H9 (cell line): ENCODE measurements at regions not wholly inside any gene's neighbourhood (a gene's known extent, or its start where the extent isn't known, plus 50 kb on each side); places are given as distances from the start of the nearest gene placed in this dataset.

ENCODE experiments used
- DNase-seq: peaks from one replicate; pipeline ENCODE4 v3.0.0-alpha.2; 2017
- H2AFZ ChIP-seq: one replicate; pipeline ENCODE4 v1.6.1; 2013; ENCODE audit warnings: mild to moderate bottlenecking, low read length, control low read depth, moderate library complexity
- H2AK5ac ChIP-seq: 2 replicates; pipeline ENCODE4 v1.6.1; 2013; ENCODE audit warnings: low read length, control low read depth, mixed read lengths; ENCODE audit not compliant: insufficient read length
- H2BK120ac ChIP-seq: one replicate; pipeline ENCODE4 v1.6.1; 2013; ENCODE audit warnings: low read depth, mild to moderate bottlenecking, low read length, control low read depth, inconsistent platforms; ENCODE audit not compliant: poor library complexity, severe bottlenecking
- H2BK12ac ChIP-seq: 2 replicates; pipeline ENCODE4 v1.6.1; 2013; ENCODE audit warnings: low read length, control low read depth, mixed read lengths, low read depth; ENCODE audit not compliant: insufficient read length
- H2BK15ac ChIP-seq: 2 replicates; pipeline ENCODE4 v1.6.1; 2013; ENCODE audit warnings: low read depth, low read length, control low read depth
- H2BK20ac ChIP-seq: one replicate; pipeline ENCODE4 v1.6.1; 2013; ENCODE audit warnings: low read depth, mild to moderate bottlenecking, low read length, control low read depth, inconsistent platforms; ENCODE audit not compliant: poor library complexity, severe bottlenecking
- H2BK5ac ChIP-seq: 2 replicates; pipeline ENCODE4 v1.6.1; 2013; ENCODE audit warnings: low read length, control low read depth, mixed read lengths; ENCODE audit not compliant: insufficient read length
- H3K14ac ChIP-seq: 2 replicates; pipeline ENCODE4 v1.6.1; 2013; ENCODE audit warnings: low read length, control low read depth; ENCODE audit not compliant: insufficient read depth
- H3K18ac ChIP-seq: 2 replicates; pipeline ENCODE4 v1.6.1; 2013; ENCODE audit warnings: low read depth, mild to moderate bottlenecking, mixed read lengths, low read length, control low read depth; ENCODE audit not compliant: insufficient read length
- H3K23ac ChIP-seq: 2 replicates; pipeline ENCODE4 v1.6.1; 2013; ENCODE audit warnings: low read length, control low read depth, mixed read lengths, low read depth; ENCODE audit not compliant: insufficient read length
- H3K23me2 ChIP-seq: 2 replicates; pipeline ENCODE4 v1.6.1; 2013; ENCODE audit warnings: low read depth, mild to moderate bottlenecking, mixed read lengths, low read length, control low read depth; ENCODE audit not compliant: insufficient read length, poor library complexity, severe bottlenecking
- H3K27ac ChIP-seq: 2 replicates; pipeline ENCODE4 v1.5.1; 2013; ENCODE audit warnings: low read length, control low read depth, mixed read lengths, low read depth; ENCODE audit not compliant: insufficient read length
- H3K27me3 ChIP-seq: 2 replicates; pipeline ENCODE4 v1.6.1; 2013; ENCODE audit warnings: low read length, control low read depth, inconsistent platforms; ENCODE audit not compliant: insufficient read depth
- H3K4ac ChIP-seq: 2 replicates; pipeline ENCODE4 v1.6.1; 2013; ENCODE audit warnings: low read depth, mild to moderate bottlenecking, control low read depth, inconsistent platforms, low read length, moderate library complexity
- H3K4me1 ChIP-seq: 2 replicates; pipeline ENCODE4 v1.6.1; 2013; ENCODE audit warnings: low read length, control low read depth, inconsistent platforms; ENCODE audit not compliant: insufficient read depth
- H3K4me2 ChIP-seq: 2 replicates; pipeline ENCODE4 v1.6.1; 2013; ENCODE audit warnings: low read length, control low read depth, mixed read lengths; ENCODE audit not compliant: insufficient read length, insufficient read depth
- H3K56ac ChIP-seq: 2 replicates; pipeline ENCODE4 v1.6.1; 2013; ENCODE audit warnings: low read depth, mild to moderate bottlenecking, mixed read lengths, low read length, control low read depth; ENCODE audit not compliant: insufficient read length
- H3K79me1 ChIP-seq: 2 replicates; pipeline ENCODE4 v1.6.1; 2013; ENCODE audit warnings: low read depth, mild to moderate bottlenecking, moderate library complexity, low read length, control low read depth, inconsistent platforms; ENCODE audit not compliant: insufficient read depth, poor library complexity, severe bottlenecking
- H3K79me2 ChIP-seq: 2 replicates; pipeline ENCODE4 v1.6.1; 2013; ENCODE audit warnings: low read length, control low read depth, inconsistent platforms; ENCODE audit not compliant: insufficient read depth
- H3K9ac ChIP-seq: 2 replicates; pipeline ENCODE4 v1.6.1; 2013; ENCODE audit warnings: low read length, control low read depth, mixed read lengths; ENCODE audit not compliant: insufficient read length; ENCODE audit errors: extremely low read depth
- H3K9me3 ChIP-seq: one replicate; pipeline ENCODE4 v1.6.1; 2013; ENCODE audit warnings: low read depth, low read length, inconsistent platforms; ENCODE audit not compliant: control insufficient read depth
- H3T11ph ChIP-seq: one replicate; pipeline ENCODE4 v1.6.1; 2013; ENCODE audit warnings: mild to moderate bottlenecking, low read length, control low read depth, inconsistent platforms
- H4K20me1 ChIP-seq: one replicate; pipeline ENCODE4 v1.6.1; 2013; ENCODE audit not compliant: control insufficient read depth, insufficient read length, insufficient read depth
- H4K5ac ChIP-seq: 2 replicates; pipeline ENCODE4 v1.6.1; 2013; ENCODE audit warnings: low read depth, mild to moderate bottlenecking, mixed read lengths, low read length, control low read depth; ENCODE audit not compliant: insufficient read length
- H4K8ac ChIP-seq: replicated peaks from 2 replicates; pipeline ENCODE4 v1.6.1; 2013; ENCODE audit warnings: low read length, control low read depth, mixed read lengths, low read depth; ENCODE audit not compliant: insufficient read length
- H4K91ac ChIP-seq: 2 replicates; pipeline ENCODE4 v1.6.1; 2013; ENCODE audit warnings: low read depth, mild to moderate bottlenecking, moderate library complexity, mixed read lengths, low read length, control low read depth; ENCODE audit not compliant: insufficient read length
- H3K27ac Mint-ChIP-seq, 3 experiments: 2 replicates in 2 of 3; 3 replicates in 1 of 3; pipeline ENCODE4 v1.8.0; 2020 to 2021; ENCODE audit warnings: mixed read lengths in 3 of 3, mild to moderate bottlenecking in 1 of 3, moderate library complexity in 1 of 3
- H3K27me3 Mint-ChIP-seq: 2 replicates; pipeline ENCODE4 v1.8.0; 2021; ENCODE audit warnings: low read depth, mild to moderate bottlenecking, moderate library complexity, mixed read lengths
- H3K36me3 Mint-ChIP-seq, 3 experiments: 2 replicates in 2 of 3; 3 replicates in 1 of 3; pipeline ENCODE4 v1.8.0; 2020 to 2021; ENCODE audit warnings: low read depth in 3 of 3, mixed read lengths in 3 of 3; ENCODE audit not compliant: insufficient read depth in 1 of 3
- H3K4me1 Mint-ChIP-seq, 2 experiments: 2 replicates each; pipeline ENCODE4 v1.8.0; 2020; ENCODE audit warnings: mixed read lengths in 2 of 2
- H3K4me3 Mint-ChIP-seq, 2 experiments: 2 replicates in 1 of 2; 3 replicates in 1 of 2; pipeline ENCODE4 v1.8.0; 2020 to 2021; ENCODE audit warnings: mild to moderate bottlenecking in 2 of 2, mixed read lengths in 2 of 2, moderate library complexity in 1 of 2
- H3K9me3 Mint-ChIP-seq, 2 experiments: 2 replicates in 1 of 2; 3 replicates in 1 of 2; pipeline ENCODE4 v1.8.0; 2020; ENCODE audit warnings: mild to moderate bottlenecking in 2 of 2, mixed read lengths in 2 of 2, moderate library complexity in 1 of 2
- CTCF ChIP-seq: fragments of 200-600 bp; sonication (generic); conservative IDR thresholded peaks from 3 replicates; pipeline ENCODE4 v1.8.0; 2021; ENCODE audit warnings: antibody characterized with exemption, mild to moderate bottlenecking
- WGBS: extraction: QIAGEN DNeasy Blood & Tissue Kit; methylation state at CpG from one replicate; pipeline ENCODE4 v1.1.7; 2013; ENCODE audit warnings: missing lambda C conversion rate, low lambda C conversion rate, mixed read lengths; ENCODE audit not compliant: insufficient read length; ENCODE audit errors: extremely low coverage; 5-methylcytosine and 5-hydroxymethylcytosine counted together

GRCh38 chr2:109670556-109671411, 56.6 kb downstream of the SOWAHC start:
- no peak overlapping the region for H3K4ac ChIP-seq
- H3K4me1 ChIP-seq = no peaks in the 10 kb centered on the region
- H3K27me3 ChIP-seq = no peaks in the 10 kb centered on the region
- Mint-ChIP-seq H3K27me3 (no peaks in the 10 kb centered on the region; the same call in 1 of the 2 replicates), H3K9me3 (peaks cover 8% of the 10 kb centered on the region in 2 experiments; a peak in 4 of 5 replicates), H3K4me3 (no peak overlapping the region; a peak in 1 of 5 replicates), H3K36me3 (peaks cover 0 to 13% (median 0%) of the 10 kb centered on the region in 3 experiments; a peak in 2 of 7 replicates), H3K4me1 (no peaks in the 10 kb centered on the region), H3K27ac (no peak overlapping the region)
- no peak overlapping the region for H3K14ac ChIP-seq
- no peaks in the 10 kb centered on the region for H3K23me2 ChIP-seq
- no peak overlapping the region for H4K5ac ChIP-seq
- no peak overlapping the region for H3K23ac ChIP-seq
- H3T11ph ChIP-seq = no peak overlapping the region
- H3K4me2 ChIP-seq = no peak overlapping the region
- WGBS = no CpG with 5 or more reads among the region's 8 CpGs
- H4K20me1 ChIP-seq = no peaks in the 10 kb centered on the region
- H3K79me2 ChIP-seq = no peaks in the 10 kb centered on the region
- H2BK15ac ChIP-seq = no peak overlapping the region
- TF ChIP-seq CTCF = no peak
- no peak overlapping the region for H2AFZ ChIP-seq
- H2BK5ac ChIP-seq = no peak overlapping the region
- H3K27ac ChIP-seq = no peak overlapping the region
- H3K9me3 ChIP-seq = no peaks in the 10 kb centered on the region
- no peak overlapping the region for H2AK5ac ChIP-seq
- H3K9ac ChIP-seq = no peak overlapping the region
- no peak overlapping the region for H2BK120ac ChIP-seq
- H4K8ac ChIP-seq = no peak overlapping the region
- H4K91ac ChIP-seq = no peak overlapping the region
- no peak overlapping the region for H2BK12ac ChIP-seq
- H3K56ac ChIP-seq = no peak overlapping the region
- DNase-seq = no peak
- no peaks in the 10 kb centered on the region for H3K79me1 ChIP-seq
- no peak overlapping the region for H3K18ac ChIP-seq
- no peak overlapping the region for H2BK20ac ChIP-seq
